Heart right ventricle (tissue), 16 donors: ENCODE measurements at regions not wholly inside any gene's neighbourhood (a gene's known extent, or its start where the extent isn't known, plus 50 kb on each side); places are given as distances from the start of the nearest gene placed in this dataset.

Experiments
- ATAC-seq, 8 donors: fragments of 200-7000 bp; cut with Tn5 transposase; one replicate each; pipeline ENCODE4 v1.9.1; 2020; ENCODE audit warnings: mild to moderate bottlenecking in 8 of 8, moderate library complexity in 8 of 8, moderate number of reproducible peaks in 1 of 8
- DNase-seq, 2 donors: peaks; one replicate each; pipeline ENCODE4 v3.0.0-alpha.2; 2020
- H3K27ac ChIP-seq, 10 donors: fragments of 200-600 bp; sonication (generic) in 2 of 10; one replicate each; pipeline versions ENCODE4 v1.5.0 to v1.8.0; 2020 to 2022; ENCODE audit warnings: mild to moderate bottlenecking in 3 of 10
- H3K27me3 ChIP-seq, 7 donors: fragments of 200-600 bp; one replicate each; pipeline ENCODE4 v1.8.0; 2021 to 2022; ENCODE audit warnings: mild to moderate bottlenecking in 2 of 7
- H3K36me3 ChIP-seq, 9 donors: fragments of 200-600 bp; sonication (generic) in 1 of 9; one replicate each; pipeline versions ENCODE4 v1.5.0 to v1.8.0; 2020 to 2022; ENCODE audit warnings: mild to moderate bottlenecking in 2 of 9
- H3K4me1 ChIP-seq, 9 donors: fragments of 200-600 bp; sonication (generic) in 1 of 9; one replicate each; pipeline versions ENCODE4 v1.5.0 to v1.8.0; 2020 to 2022; ENCODE audit warnings: mild to moderate bottlenecking in 4 of 9
- H3K4me3 ChIP-seq, 10 donors: fragments of 200-600 bp; sonication (generic) in 2 of 10; one replicate each; pipeline versions ENCODE4 v1.5.0 to v1.8.0; 2020 to 2022; ENCODE audit warnings: mild to moderate bottlenecking in 7 of 10, moderate library complexity in 2 of 10
- H3K9me3 ChIP-seq, 11 donors: fragments of 200-600 bp in 10 of 11; sonication (generic) in 2 of 11; one replicate each; pipeline versions ENCODE4 v1.5.0 to v1.8.0; 2013 to 2022; ENCODE audit warnings: mild to moderate bottlenecking in 2 of 11, control low read depth in 1 of 11, moderate library complexity in 1 of 11
- CTCF ChIP-seq, 9 donors: fragments of 200-600 bp; sonication (generic) in 2 of 9; IDR thresholded peaks; one replicate each; pipeline versions ENCODE4 v1.5.0 to v1.8.0; 2021 to 2022; ENCODE audit warnings: antibody characterized with exemption in 9 of 9, mild to moderate bottlenecking in 5 of 9, moderate library complexity in 1 of 9
- WGBS, 2 donors: extraction: QIAGEN DNeasy Blood & Tissue Kit; methylation state at CpG; one replicate each; pipeline ENCODE4 v1.1.7; 2013; ENCODE audit warnings: inconsistent platforms in 1 of 2; 5-methylcytosine and 5-hydroxymethylcytosine counted together
- intact Hi-C, 10 donors: fragments of 100-400 bp; cut with DNase I; formaldehyde crosslinking; loops; one replicate each; pipeline versions ENCODE4 v1.11.1 to v1.14.2; 2022
- donor health status: Arrhythmogenic right ventricular cardiomyopathy.
- donor health status: ischemic (EF 13 %, LVEDD 7.1; RV severe dilation, severe dysfunction).
- donor health status: healthy with polysubstance abuse.
- donor health status: DM: no; HTN: yes; CAD: no.
- donor health status: DM: no; HTN: no; CAD: no.
- donor health status: ischemic (EF 25% LVEDD 6.9; RV normal size, moderate dysfunction).
- donor health status: ischemic (EF 25% LVEDD 5.7; RV mildly dilated, moderate dysfunction).
- donor health status: healthy.
- donor health status: DM: yes; HTN: yes; CAD: no.
- donor health status: Ischemic cardiomyopathy.
- donor health status: ischemic (EF 35%, LVEDD 5.7; RV mildly dilated, moderate dysfunction).
- donor health status: nonischemic (EF 11% LVEDD 7.7; RV severe dilation, severe dysfunction).
- donor health status: DM: yes; HTN: yes; CAD: no.
- donor health status: PGD.
- donor health status: ischemic (EF 29% LVEDD 5.4; RV normal size, mild dysfunction).
- donor health status: nonischemic (EF 23%, LVEDD 6.1; RV moderate dilation, normal function).

- no peak for ATAC-seq
Measured at GRCh38 chr2:180472133-180472532, 465.0 kb upstream of the CWC22 start.

GRCh38 chr2:180463608-180464007 is 456.5 kb upstream of the CWC22 start:
- intact Hi-C loops = no loop called here
- DNase-seq (no peak), ATAC-seq (no peak)
- no peak overlapping the region for H3K27ac ChIP-seq
- H3K27me3 ChIP-seq = no peaks in the 10 kb centered on the region
- H3K4me3 ChIP-seq = no peak overlapping the region
- H3K36me3 ChIP-seq = no peaks in the 10 kb centered on the region
- no peaks in the 10 kb centered on the region for H3K4me1 ChIP-seq
- TF ChIP-seq CTCF (IDR thresholded peaks at IDR 0.05) = no peak
- H3K9me3 ChIP-seq = peaks cover 0 to 11% (median 5%) of the 10 kb centered on the region in 11 donors

More at GRCh38 chr2:180472133-180472532, 465.0 kb upstream of the CWC22 start:
- Histone ChIP-seq H3K4me3 (no peak overlapping the region), H3K36me3 (no peaks in the 10 kb centered on the region), H3K4me1 (no peaks in the 10 kb centered on the region), H3K9me3 (peaks cover 0 to 18% (median 7%) of the 10 kb centered on the region in 11 donors), H3K27ac (no peak overlapping the region), H3K27me3 (no peaks in the 10 kb centered on the region)
- TF ChIP-seq CTCF (IDR thresholded peaks at IDR 0.05) = no peak
- intact Hi-C loops = no loop called here
- no peak for DNase-seq
- WGBS, 2 donors = 56 to 63% methylated on average over 1 of the region's 1 CpG

DNA sequence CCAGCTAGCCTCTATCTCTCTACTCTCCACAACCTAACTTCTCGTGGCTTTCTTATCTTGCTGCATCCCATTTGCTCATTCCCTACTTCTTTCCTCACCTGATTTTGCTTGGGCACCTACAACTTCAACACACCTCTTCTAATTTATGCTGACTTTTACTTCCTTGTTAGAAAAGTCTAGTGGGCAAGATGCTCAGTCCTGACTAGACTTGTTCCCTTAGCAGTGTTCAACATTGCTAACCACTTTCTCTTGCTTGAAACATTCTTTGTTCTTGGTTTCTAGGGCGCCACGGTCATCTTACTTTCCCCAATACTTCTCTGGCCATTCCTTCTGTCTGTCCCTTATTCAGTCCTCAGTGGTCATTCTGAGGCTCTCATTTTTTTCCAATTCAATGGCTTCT is 454.7 kb upstream of the CWC22 start:
- no peak for TF ChIP-seq CTCF (IDR thresholded peaks at IDR 0.05)
- Histone ChIP-seq H3K27me3 (no peaks in the 10 kb centered on the region), H3K9me3 (no peaks in the 10 kb centered on the region), H3K36me3 (no peaks in the 10 kb centered on the region), H3K4me1 (no peaks in the 10 kb centered on the region), H3K4me3 (no peak overlapping the region), H3K27ac (no peak overlapping the region)
- 76 to 83% methylated on average over 3 of the region's 3 CpGs for WGBS, 2 donors
- DNase-seq (no peak), ATAC-seq (no peak)
- intact Hi-C loops = no loop called here

DNA sequence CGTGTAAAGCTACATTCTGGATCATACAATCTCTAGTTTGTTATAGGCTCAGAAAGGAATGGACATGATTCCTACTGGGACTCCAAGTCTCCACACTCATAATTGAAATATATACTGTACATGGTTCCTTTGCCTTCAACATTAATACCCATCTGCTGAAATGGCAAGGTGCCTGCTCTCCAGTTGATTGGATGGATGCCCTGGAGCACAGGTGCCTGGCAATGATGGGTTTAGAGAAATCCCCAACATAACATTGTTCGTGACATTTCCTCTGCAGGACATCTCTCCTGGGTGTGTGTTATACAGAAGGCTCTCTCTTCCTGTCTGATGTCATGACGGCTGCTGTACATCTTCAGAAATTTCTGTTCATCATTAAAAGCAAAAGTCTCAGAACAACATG is 449.7 kb upstream of the CWC22 start:
- H3K9me3 ChIP-seq = no peaks in the 10 kb centered on the region
- DNase-seq (no peak), ATAC-seq (no peak)
- TF ChIP-seq CTCF (IDR thresholded peaks at IDR 0.05) = no peak
- no peaks in the 10 kb centered on the region for H3K27me3 ChIP-seq
- no peak overlapping the region for H3K27ac ChIP-seq
- 65 to 73% methylated on average over 3 of the region's 3 CpGs for WGBS, 2 donors
- intact Hi-C loops = no loop called here
- no peaks in the 10 kb centered on the region for H3K4me1 ChIP-seq
- no peak overlapping the region for H3K4me3 ChIP-seq
- H3K36me3 ChIP-seq = no peaks in the 10 kb centered on the region

DNA sequence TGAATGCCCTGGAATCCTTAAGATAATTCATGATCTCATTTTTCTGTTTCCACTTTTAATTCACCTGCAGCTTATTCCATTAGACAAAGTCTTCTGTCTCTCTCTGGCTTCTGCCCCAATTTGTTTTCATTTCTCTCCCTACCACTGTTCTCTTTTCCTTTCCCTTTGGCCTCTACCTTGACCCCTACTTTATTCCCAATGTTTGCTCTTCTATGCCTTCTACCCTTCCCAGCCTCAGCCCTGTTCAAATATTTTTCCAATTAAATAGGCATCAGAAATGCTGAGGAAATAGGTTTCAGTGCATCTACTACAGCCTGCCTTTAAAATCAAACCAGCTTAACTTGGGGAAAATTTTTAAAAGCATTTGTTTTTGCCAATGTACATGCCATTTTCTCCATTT is 443.7 kb upstream of the CWC22 start:
- Histone ChIP-seq H3K4me1 (no peaks in the 10 kb centered on the region), H3K27ac (no peak overlapping the region), H3K9me3 (no peaks in the 10 kb centered on the region), H3K4me3 (no peak overlapping the region), H3K36me3 (no peaks in the 10 kb centered on the region), H3K27me3 (no peaks in the 10 kb centered on the region)
- no peak for ATAC-seq
- intact Hi-C loops = no loop called here
- DNase-seq = no peak
- TF ChIP-seq CTCF (IDR thresholded peaks at IDR 0.05) = no peak
